K562 (cell line): ENCODE measurements at regions not wholly inside any gene's neighbourhood (a gene's known extent, or its start where the extent isn't known, plus 50 kb on each side); places are given as distances from the start of the nearest gene placed in this dataset.

Source experiments
- ETS2 ChIP-seq: IDR thresholded peaks from 2 replicates; pipeline ENCODE4 v1.6.1; 2016; ENCODE audit warnings: borderline replicate concordance, missing genetic modification characterization, mild to moderate bottlenecking, moderate library complexity, missing compliant biosample characterization; ENCODE audit not compliant: poor library complexity, severe bottlenecking
- HOXB6 ChIP-seq: fragments of 250-450 bp; sonication (Bioruptor Pico); IDR thresholded peaks from 2 replicates; pipeline ENCODE4 v1.5.1; 2022; ENCODE audit warnings: mild to moderate bottlenecking, borderline replicate concordance
- KDM4B ChIP-seq, 2 experiments: fragments of 450-650 bp in 1 of 2; sonication (generic) in 1 of 2; IDR thresholded peaks; 2 replicates each; pipeline ENCODE4 v1.6.1; 2016 to 2017; ENCODE audit warnings: borderline replicate concordance in 2 of 2, antibody characterized with exemption in 1 of 2, low read depth in 1 of 2, mild to moderate bottlenecking in 1 of 2
- NCOA1 ChIP-seq: fragments of 450-650 bp; IDR thresholded peaks from 2 replicates; pipeline ENCODE4 v1.6.1; 2016; ENCODE audit warnings: low read depth
- PHF8 ChIP-seq: fragments of 200-600 bp; sonication (generic); IDR thresholded peaks from 2 replicates; pipeline ENCODE4 v1.6.1; 2012; ENCODE audit warnings: mixed run types, mild to moderate bottlenecking, inconsistent platforms, low read length, moderate library complexity, borderline replicate concordance
- ZNF239 ChIP-seq: fragments of 250-450 bp; sonication (Bioruptor Pico); IDR thresholded peaks from 2 replicates; pipeline ENCODE4 v1.4.0; 2020; ENCODE audit warnings: mild to moderate bottlenecking

DNA sequence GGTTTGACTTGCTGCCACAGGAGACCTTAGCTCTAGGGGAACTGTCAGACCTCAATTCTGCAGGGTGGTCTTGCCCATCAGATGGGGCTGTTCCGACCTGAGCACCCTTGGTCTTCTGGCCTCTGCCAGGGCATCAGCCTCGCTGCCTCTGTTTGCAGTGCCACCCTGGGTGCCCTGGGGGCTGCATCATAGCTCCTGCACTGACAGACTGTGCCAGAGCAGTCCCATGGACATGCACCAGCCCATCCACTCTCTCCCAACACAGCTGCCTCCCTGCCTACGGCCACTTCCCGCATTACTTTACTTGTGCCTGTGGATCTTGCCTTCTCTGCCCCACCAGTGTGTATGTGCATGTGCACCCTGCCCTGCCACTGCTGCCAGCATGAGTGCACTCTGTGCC lies 884.7 kb upstream of the ARRDC3 start:
- TF ChIP-seq PHF8, result no peak
- no peak for TF ChIP-seq KDM4B (IDR thresholded peaks at IDR 0.05; ENCODE audit: borderline replicate concordance in 2 of 2, low read depth in 1 of 2)
- TF ChIP-seq NCOA1, result no peak
- TF ChIP-seq HOXB6 (CRISPR knock-in tag), result no peak
- TF ChIP-seq ZNF239, result no peak
- TF ChIP-seq ETS2 (tag), result no peak
